Ishikawa (cell line): ENCODE measurements at regions not wholly inside any gene's neighbourhood (a gene's known extent, or its start where the extent isn't known, plus 50 kb on each side); places are given as distances from the start of the nearest gene placed in this dataset.

Experiments used
- CEBPB ChIP-seq: IDR thresholded peaks from 2 replicates; pipeline ENCODE4 v1.6.1; 2012
- EP300 ChIP-seq: IDR thresholded peaks from 2 replicates; pipeline ENCODE4 v1.6.1; 2012; ENCODE audit warnings: borderline replicate concordance
- RAD21 ChIP-seq: IDR thresholded peaks from 2 replicates; pipeline ENCODE4 v1.6.1; 2012; ENCODE audit warnings: low read depth
- REST ChIP-seq: IDR thresholded peaks from 2 replicates; pipeline ENCODE4 v1.6.1; 2012; ENCODE audit warnings: low read depth, mild to moderate bottlenecking

- TF ChIP-seq RAD21: no peak
- TF ChIP-seq CEBPB: no peak
- no peak for TF ChIP-seq EP300
- no peak for TF ChIP-seq REST
These were observed 300.9 kb downstream of the FAM47A start for GRCh38 chrX:33831211-33831610.
